ENCODE measurements at regions not wholly inside any gene's neighbourhood (a gene's known extent, or its start where the extent isn't known, plus 50 kb on each side); places are given as distances from the start of the nearest gene placed in this dataset.

DNA sequence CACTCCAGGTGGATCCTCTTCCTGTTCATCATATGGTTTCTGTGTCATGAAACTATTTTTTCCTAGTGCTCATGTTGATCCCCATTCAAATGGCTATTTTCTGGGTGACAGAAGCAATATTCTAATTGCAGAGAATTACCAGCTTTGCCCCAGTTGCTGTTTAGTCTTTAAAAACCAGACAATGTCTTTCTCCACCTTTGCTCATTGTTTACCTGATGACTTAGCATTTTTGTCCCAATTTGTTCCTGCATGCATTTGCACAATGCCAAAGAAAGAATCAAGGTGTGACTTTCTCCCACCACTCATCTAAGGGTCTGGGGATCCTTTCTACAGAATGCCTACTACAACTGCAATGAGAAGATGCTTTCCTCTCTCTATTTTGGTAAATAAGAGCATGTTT, 439.9 kb upstream of the MAF start:
- TF ChIP-seq, protein P1, sequence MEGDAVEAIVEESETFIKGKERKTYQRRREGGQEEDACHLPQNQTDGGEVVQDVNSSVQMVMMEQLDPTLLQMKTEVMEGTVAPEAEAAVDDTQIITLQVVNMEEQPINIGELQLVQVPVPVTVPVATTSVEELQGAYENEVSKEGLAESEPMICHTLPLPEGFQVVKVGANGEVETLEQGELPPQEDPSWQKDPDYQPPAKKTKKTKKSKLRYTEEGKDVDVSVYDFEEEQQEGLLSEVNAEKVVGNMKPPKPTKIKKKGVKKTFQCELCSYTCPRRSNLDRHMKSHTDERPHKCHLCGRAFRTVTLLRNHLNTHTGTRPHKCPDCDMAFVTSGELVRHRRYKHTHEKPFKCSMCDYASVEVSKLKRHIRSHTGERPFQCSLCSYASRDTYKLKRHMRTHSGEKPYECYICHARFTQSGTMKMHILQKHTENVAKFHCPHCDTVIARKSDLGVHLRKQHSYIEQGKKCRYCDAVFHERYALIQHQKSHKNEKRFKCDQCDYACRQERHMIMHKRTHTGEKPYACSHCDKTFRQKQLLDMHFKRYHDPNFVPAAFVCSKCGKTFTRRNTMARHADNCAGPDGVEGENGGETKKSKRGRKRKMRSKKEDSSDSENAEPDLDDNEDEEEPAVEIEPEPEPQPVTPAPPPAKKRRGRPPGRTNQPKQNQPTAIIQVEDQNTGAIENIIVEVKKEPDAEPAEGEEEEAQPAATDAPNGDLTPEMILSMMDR (conservative IDR thresholded peaks at IDR 0.05 in 1 of 2, IDR thresholded peaks at IDR 0.05 in 1 of 2; ENCODE audit: extremely low read depth in 1 of 2, insufficient read depth in 1 of 2, low read depth in 1 of 2, low read length in 2 of 2): no peak
- no peak for TF ChIP-seq EZH2 (IDR thresholded peaks at IDR 0.05; ENCODE audit: borderline replicate concordance, low read length)
